ENCODE measurements at regions not wholly inside any gene's neighbourhood (a gene's known extent, or its start where the extent isn't known, plus 50 kb on each side); places are given as distances from the start of the nearest gene placed in this dataset.

DNA sequence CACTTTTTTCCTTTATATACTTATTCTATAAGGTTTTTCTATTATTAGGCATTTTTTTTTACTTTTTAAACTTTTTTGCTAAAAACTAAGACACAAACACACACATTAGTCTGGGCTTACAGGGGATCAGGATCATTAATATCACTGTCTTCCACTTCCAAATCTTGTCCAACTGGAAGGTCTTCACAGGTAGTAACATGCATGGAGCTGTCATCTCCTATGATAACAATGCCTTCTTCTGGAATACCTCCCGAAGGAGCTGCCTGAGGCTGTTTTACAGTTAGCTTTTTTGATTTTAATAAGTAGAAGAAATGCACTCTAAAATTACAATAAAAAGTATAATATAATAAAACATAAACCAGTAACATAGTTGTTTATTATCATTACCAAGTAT lies 345.5 kb upstream of the PTGER4 start:
- TF ChIP-seq, protein P1, sequence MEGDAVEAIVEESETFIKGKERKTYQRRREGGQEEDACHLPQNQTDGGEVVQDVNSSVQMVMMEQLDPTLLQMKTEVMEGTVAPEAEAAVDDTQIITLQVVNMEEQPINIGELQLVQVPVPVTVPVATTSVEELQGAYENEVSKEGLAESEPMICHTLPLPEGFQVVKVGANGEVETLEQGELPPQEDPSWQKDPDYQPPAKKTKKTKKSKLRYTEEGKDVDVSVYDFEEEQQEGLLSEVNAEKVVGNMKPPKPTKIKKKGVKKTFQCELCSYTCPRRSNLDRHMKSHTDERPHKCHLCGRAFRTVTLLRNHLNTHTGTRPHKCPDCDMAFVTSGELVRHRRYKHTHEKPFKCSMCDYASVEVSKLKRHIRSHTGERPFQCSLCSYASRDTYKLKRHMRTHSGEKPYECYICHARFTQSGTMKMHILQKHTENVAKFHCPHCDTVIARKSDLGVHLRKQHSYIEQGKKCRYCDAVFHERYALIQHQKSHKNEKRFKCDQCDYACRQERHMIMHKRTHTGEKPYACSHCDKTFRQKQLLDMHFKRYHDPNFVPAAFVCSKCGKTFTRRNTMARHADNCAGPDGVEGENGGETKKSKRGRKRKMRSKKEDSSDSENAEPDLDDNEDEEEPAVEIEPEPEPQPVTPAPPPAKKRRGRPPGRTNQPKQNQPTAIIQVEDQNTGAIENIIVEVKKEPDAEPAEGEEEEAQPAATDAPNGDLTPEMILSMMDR (conservative IDR thresholded peaks at IDR 0.05), result no peak
- no peak for TF ChIP-seq ZFX (IDR thresholded peaks at IDR 0.05)
